Omental fat pad (tissue), 3 donors: ENCODE measurements at regions not wholly inside any gene's neighbourhood (a gene's known extent, or its start where the extent isn't known, plus 50 kb on each side); places are given as distances from the start of the nearest gene placed in this dataset.

Experiments used
- ATAC-seq: fragments of 150-250 bp; one replicate; pipeline ENCODE4 v1.9.1; 2016; ENCODE audit warnings: mild to moderate bottlenecking, moderate library complexity; ENCODE audit not compliant: low FRiP score
- DNase-seq: peaks from one replicate; pipeline ENCODE4 v3.0.0-alpha.2; 2019; ENCODE audit warnings: low spot score
- CTCF ChIP-seq, 3 donors: fragments of 450-650 bp; IDR thresholded peaks; one replicate each; pipeline ENCODE4 v1.5.1; 2016 to 2017; ENCODE audit warnings: antibody characterized with exemption in 3 of 3, mild to moderate bottlenecking in 3 of 3, moderate library complexity in 2 of 3

- DNase-seq (no peak), ATAC-seq (no peak)
- no peak for TF ChIP-seq CTCF (IDR thresholded peaks at IDR 0.05)
These were observed 250.0 kb upstream of the MPDZ start for GRCh38 chr9:13529321-13530104.

GRCh38 chr9:13524245-13524644 lies 244.8 kb upstream of the MPDZ start:
- no peak for TF ChIP-seq CTCF (IDR thresholded peaks at IDR 0.05)
- no peak for ATAC-seq
- DNase-seq, result no peak

GRCh38 chr9:13520069-13520468 lies 240.6 kb upstream of the MPDZ start:
- TF ChIP-seq CTCF (IDR thresholded peaks at IDR 0.05), result no peak
- DNase-seq (no peak), ATAC-seq (no peak)

- no peak for ATAC-seq
- TF ChIP-seq CTCF (IDR thresholded peaks at IDR 0.05), result no peak
- DNase-seq, result no peak
These were observed 234.4 kb upstream of the MPDZ start for GRCh38 chr9:13513716-13514444.

GRCh38 chr9:13513286-13513685 lies 233.8 kb upstream of the MPDZ start:
- TF ChIP-seq CTCF (IDR thresholded peaks at IDR 0.05), result no peak
- DNase-seq (no peak), ATAC-seq (no peak)

GRCh38 chr9:13508681-13509080 lies 229.2 kb upstream of the MPDZ start:
- no peak for DNase-seq
- no peak for TF ChIP-seq CTCF (IDR thresholded peaks at IDR 0.05)
- no peak for ATAC-seq

- DNase-seq (no peak), ATAC-seq (no peak)
- TF ChIP-seq CTCF (IDR thresholded peaks at IDR 0.05), result no peak
These were observed 228.6 kb upstream of the MPDZ start for GRCh38 chr9:13508086-13508485.
